Panc1 (cell line): ENCODE measurements at regions not wholly inside any gene's neighbourhood (a gene's known extent, or its start where the extent isn't known, plus 50 kb on each side); places are given as distances from the start of the nearest gene placed in this dataset.

Source experiments
- ATAC-seq: fragments of 200-7000 bp; cut with Tn5 transposase; 2 replicates; pipeline ENCODE4 v1.9.1; 2020; ENCODE audit warnings: mild to moderate bottlenecking, moderate library complexity
- BruUV-seq: library from RNA; stranded (reverse); fragments of 400-500 nt; replicated peaks from 2 replicates; lab custom pipeline; 2021; lab: Mats Ljungman, UMichigan
- CTCF ChIA-PET: fragments of 300-600 bp; sonication (Branson Sonifier 250); formaldehyde crosslinking; loops from one replicate; lab custom pipeline; 2022; ENCODE audit warnings: antibody characterized with exemption; lab: Charles Lee
- POLR2A ChIA-PET: fragments of 300-600 bp; sonication (Branson Sonifier 250); formaldehyde crosslinking; loops from one replicate; lab custom pipeline; 2022; ENCODE audit warnings: antibody characterized with exemption; lab: Charles Lee
- DNase-seq: peaks from one replicate; pipeline ENCODE4 v3.0.0-alpha.2; 2010; ENCODE audit warnings: low read depth, low spot score
- H3K27ac ChIP-seq: 2 replicates; pipeline ENCODE4 v1.5.1; 2011; ENCODE audit warnings: mild to moderate bottlenecking, low read length, inconsistent platforms
- H3K27me3 ChIP-seq: fragments of 200-500 bp; sonication (Bioruptor generic); 2 replicates; pipeline ENCODE4 v1.6.0; 2014; ENCODE audit warnings: low read length, inconsistent platforms; ENCODE audit not compliant: control insufficient read depth, insufficient read depth
- H3K36me3 ChIP-seq: fragments of 200-500 bp; sonication (Bioruptor generic); 2 replicates; pipeline ENCODE4 v1.5.1; 2014; ENCODE audit warnings: inconsistent platforms, mild to moderate bottlenecking, low read length, moderate library complexity; ENCODE audit not compliant: control insufficient read depth, insufficient read depth
- H3K4me1 ChIP-seq: 2 replicates; pipeline ENCODE4 v1.5.1; 2011; ENCODE audit warnings: inconsistent platforms, mild to moderate bottlenecking, low read length, moderate library complexity; ENCODE audit not compliant: control insufficient read depth, insufficient read depth
- H3K4me3 ChIP-seq, 2 experiments: 2 replicates each; pipeline ENCODE4 v1.5.1; 2011 to 2012; ENCODE audit warnings: low read depth in 2 of 2, low read length in 2 of 2, mild to moderate bottlenecking in 2 of 2, inconsistent platforms in 1 of 2, moderate library complexity in 1 of 2
- H3K9me3 ChIP-seq: fragments of 200-500 bp; sonication (Bioruptor generic); 2 replicates; pipeline ENCODE4 v1.5.1; 2014; ENCODE audit warnings: low read depth, mild to moderate bottlenecking, inconsistent platforms, low read length, moderate library complexity; ENCODE audit not compliant: control insufficient read depth, insufficient read depth
- POLR2AphosphoS5 ChIP-seq: IDR thresholded peaks from 2 replicates; pipeline ENCODE4 v1.6.1; 2012; ENCODE audit warnings: mild to moderate bottlenecking, low read depth, low read length, moderate library complexity
- SIN3A ChIP-seq: IDR thresholded peaks from 2 replicates; pipeline ENCODE4 v1.6.1; 2012; ENCODE audit warnings: low read depth, mild to moderate bottlenecking, low read length, moderate library complexity, borderline replicate concordance; ENCODE audit not compliant: insufficient read depth
- TCF7L2 ChIP-seq: IDR thresholded peaks from 2 replicates; pipeline ENCODE4 v1.6.1; 2011; ENCODE audit warnings: mild to moderate bottlenecking, low read depth, low read length, inconsistent platforms
- in situ Hi-C: cut with HindIII; loops from 2 replicates; pipeline ENCODE4 v1.10.0; 2016; ENCODE audit warnings: low sequenced_read_pairs, low pct_unique_long_range_greater_than_20kb
- intact Hi-C: fragments of 100-400 bp; cut with micrococcal nuclease; formaldehyde crosslinking; loops from one replicate; pipeline ENCODE4 v1.10.0; 2022; ENCODE audit not compliant: unreplicated experiment
- TF ChIP-seq, protein P1 (sequence below), 2 experiments: IDR thresholded peaks; 2 replicates each; pipeline ENCODE4 v1.6.1; 2011 to 2012; ENCODE audit warnings: low read depth in 2 of 2, control low read depth in 1 of 2, low read length in 1 of 2, mild to moderate bottlenecking in 1 of 2, moderate library complexity in 1 of 2; ENCODE audit not compliant: insufficient read depth in 1 of 2
- TF ChIP-seq, protein P2 (sequence below): fragments of 450-650 bp; IDR thresholded peaks from 2 replicates; pipeline ENCODE4 v1.5.1; 2017; ENCODE audit warnings: mild to moderate bottlenecking

DNA sequence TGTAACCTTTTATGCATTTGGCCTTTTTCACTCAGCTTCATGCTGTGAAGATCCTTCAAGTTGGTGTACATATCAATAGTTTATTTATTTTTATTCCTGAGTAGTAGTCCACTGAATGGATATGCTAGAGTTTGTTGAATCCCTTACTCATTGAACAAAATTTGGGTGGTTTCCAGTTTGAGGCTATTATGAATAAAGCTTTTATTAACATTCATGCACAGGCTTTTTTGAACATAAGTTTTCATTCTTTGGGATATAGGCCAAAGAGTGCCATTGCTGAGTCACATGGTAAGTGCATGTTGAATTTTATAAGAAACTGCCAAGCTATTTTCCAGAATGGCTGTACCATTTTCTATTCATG lies 59.5 kb upstream of the CAPRIN2 start:
- ChIA-PET POLR2A (no interaction called here), CTCF (interaction anchor here (0.5 to 1.0 kb wide), 2 partner anchors 8 to 11 kb away, joined by 4 read pairs; no protein-coding TSS in a partner anchor)
- no peak for ATAC-seq
- in situ Hi-C loops, result no loop called here
- intact Hi-C loops, result no loop called here
- Histone ChIP-seq H3K27ac (no peak overlapping the region), H3K4me3 (no peak overlapping the region), H3K36me3 (no peaks in the 10 kb centered on the region), H3K27me3 (no peaks in the 10 kb centered on the region; the same call in 1 of the 2 replicates), H3K4me1 (no peaks in the 10 kb centered on the region), H3K9me3 (no peaks in the 10 kb centered on the region)
- DNase-seq, result no peak
- no TSS peak for BruUV-seq
- TF ChIP-seq, protein P1, sequence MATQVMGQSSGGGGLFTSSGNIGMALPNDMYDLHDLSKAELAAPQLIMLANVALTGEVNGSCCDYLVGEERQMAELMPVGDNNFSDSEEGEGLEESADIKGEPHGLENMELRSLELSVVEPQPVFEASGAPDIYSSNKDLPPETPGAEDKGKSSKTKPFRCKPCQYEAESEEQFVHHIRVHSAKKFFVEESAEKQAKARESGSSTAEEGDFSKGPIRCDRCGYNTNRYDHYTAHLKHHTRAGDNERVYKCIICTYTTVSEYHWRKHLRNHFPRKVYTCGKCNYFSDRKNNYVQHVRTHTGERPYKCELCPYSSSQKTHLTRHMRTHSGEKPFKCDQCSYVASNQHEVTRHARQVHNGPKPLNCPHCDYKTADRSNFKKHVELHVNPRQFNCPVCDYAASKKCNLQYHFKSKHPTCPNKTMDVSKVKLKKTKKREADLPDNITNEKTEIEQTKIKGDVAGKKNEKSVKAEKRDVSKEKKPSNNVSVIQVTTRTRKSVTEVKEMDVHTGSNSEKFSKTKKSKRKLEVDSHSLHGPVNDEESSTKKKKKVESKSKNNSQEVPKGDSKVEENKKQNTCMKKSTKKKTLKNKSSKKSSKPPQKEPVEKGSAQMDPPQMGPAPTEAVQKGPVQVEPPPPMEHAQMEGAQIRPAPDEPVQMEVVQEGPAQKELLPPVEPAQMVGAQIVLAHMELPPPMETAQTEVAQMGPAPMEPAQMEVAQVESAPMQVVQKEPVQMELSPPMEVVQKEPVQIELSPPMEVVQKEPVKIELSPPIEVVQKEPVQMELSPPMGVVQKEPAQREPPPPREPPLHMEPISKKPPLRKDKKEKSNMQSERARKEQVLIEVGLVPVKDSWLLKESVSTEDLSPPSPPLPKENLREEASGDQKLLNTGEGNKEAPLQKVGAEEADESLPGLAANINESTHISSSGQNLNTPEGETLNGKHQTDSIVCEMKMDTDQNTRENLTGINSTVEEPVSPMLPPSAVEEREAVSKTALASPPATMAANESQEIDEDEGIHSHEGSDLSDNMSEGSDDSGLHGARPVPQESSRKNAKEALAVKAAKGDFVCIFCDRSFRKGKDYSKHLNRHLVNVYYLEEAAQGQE (IDR thresholded peaks at IDR 0.05; ENCODE audit: insufficient read depth in 1 of 2, low read depth in 2 of 2, low read length in 1 of 2), result no peak

DNA sequence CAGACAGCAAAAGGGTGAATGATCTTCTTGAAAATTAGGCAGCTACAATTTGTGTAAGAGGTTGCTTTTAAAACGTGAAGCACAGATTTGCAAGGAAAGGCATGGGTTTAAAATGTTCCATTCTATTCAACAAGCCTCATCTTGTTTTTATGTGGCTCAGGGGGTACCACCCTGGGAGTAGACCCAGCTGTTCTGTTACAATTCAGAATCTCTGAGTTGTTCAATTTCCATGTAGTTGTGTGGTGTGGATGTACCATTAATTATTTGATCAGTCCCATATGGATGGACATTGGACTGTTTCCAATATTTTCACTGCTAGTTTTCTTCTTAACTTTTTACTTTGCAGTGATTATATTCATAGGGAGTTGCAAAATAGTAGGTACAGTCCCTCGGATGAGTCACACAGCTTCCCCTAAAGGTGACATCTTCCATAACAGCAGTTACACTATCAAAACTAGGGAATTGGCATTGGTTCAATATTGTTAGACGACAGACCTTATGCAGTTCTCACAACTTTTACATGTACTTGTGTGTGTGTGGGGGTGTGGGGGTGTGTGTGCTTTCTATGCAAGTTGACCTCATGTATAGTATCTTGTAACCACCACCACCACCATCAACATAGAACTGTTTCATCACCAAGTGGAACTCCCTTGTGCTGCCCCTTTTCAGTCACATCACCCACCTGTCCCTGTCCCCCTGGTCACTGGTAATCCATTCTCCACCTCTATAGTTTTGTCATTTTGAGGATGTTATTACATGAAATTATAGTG lies 59.0 kb upstream of the CAPRIN2 start:
- H3K36me3 ChIP-seq, result no peaks in the 10 kb centered on the region
- no peak overlapping the region for H3K4me3 ChIP-seq
- ATAC-seq, result no peak
- ChIA-PET POLR2A (no interaction called here), CTCF (interaction anchor here (0.5 to 1.0 kb wide), 2 partner anchors 9 to 11 kb away, joined by 4 read pairs; no protein-coding TSS in a partner anchor)
- intact Hi-C loops (no loop called here), in situ Hi-C loops (no loop called here)
- H3K27ac ChIP-seq, result no peak overlapping the region
- TF ChIP-seq, protein P1 (IDR thresholded peaks at IDR 0.05; ENCODE audit: insufficient read depth in 1 of 2, low read depth in 2 of 2, low read length in 1 of 2), result no peak
- TF ChIP-seq TCF7L2, result no peak
- TF ChIP-seq, protein P2, sequence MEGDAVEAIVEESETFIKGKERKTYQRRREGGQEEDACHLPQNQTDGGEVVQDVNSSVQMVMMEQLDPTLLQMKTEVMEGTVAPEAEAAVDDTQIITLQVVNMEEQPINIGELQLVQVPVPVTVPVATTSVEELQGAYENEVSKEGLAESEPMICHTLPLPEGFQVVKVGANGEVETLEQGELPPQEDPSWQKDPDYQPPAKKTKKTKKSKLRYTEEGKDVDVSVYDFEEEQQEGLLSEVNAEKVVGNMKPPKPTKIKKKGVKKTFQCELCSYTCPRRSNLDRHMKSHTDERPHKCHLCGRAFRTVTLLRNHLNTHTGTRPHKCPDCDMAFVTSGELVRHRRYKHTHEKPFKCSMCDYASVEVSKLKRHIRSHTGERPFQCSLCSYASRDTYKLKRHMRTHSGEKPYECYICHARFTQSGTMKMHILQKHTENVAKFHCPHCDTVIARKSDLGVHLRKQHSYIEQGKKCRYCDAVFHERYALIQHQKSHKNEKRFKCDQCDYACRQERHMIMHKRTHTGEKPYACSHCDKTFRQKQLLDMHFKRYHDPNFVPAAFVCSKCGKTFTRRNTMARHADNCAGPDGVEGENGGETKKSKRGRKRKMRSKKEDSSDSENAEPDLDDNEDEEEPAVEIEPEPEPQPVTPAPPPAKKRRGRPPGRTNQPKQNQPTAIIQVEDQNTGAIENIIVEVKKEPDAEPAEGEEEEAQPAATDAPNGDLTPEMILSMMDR, result no peak
- TF ChIP-seq SIN3A, result no peak
- TF ChIP-seq POLR2AphosphoS5, result no peak
- no peak for DNase-seq
- no TSS peak for BruUV-seq
- H3K4me1 ChIP-seq, result no peaks in the 10 kb centered on the region
- H3K27me3 ChIP-seq, result no peaks in the 10 kb centered on the region; the same call in 1 of the 2 replicates
- no peaks in the 10 kb centered on the region for H3K9me3 ChIP-seq
